GM21528 (cell line): ENCODE measurements at regions not wholly inside any gene's neighbourhood (a gene's known extent, or its start where the extent isn't known, plus 50 kb on each side); places are given as distances from the start of the nearest gene placed in this dataset.
"Not testable (repeated sequence)": the region's sequence is repeated elsewhere in the genome, so short reads cannot be mapped to it uniquely, and the experiment has no call there.

Source experiments
- ATAC-seq: cut with Tn5 transposase; IDR thresholded peaks from one replicate; pipeline ENCODE4 v1.9.1; 2021; ENCODE audit warnings: mild to moderate bottlenecking, moderate library complexity; ENCODE audit not compliant: unreplicated experiment, low FRiP score

GRCh38 chr18:38250971-38251370 is 685.4 kb upstream of the CELF4 start:
- ATAC-seq = no peak

- no peak for ATAC-seq
Measured at GRCh38 chr18:38244480-38244879, 678.9 kb upstream of the CELF4 start.

DNA sequence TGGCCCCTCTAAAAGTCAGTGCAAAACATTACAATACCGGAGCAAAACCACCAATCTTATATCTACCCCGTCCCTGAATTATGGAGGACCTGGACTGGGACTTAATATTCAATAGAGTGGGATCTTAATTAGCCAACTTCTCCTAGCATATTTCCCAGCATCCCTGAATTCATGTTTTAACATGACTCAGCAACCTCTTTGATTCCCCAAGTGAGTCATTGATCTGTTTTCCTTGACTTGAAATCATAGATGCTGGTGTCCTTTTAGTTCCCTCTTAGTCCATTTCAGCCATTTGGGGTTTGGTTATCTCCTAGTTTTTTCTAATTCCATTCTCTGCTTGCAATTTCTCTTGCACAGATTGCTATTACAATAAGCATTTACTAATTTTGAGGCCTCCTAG is 677.7 kb upstream of the CELF4 start:
- ATAC-seq = no peak

- ATAC-seq = no peak
Measured at GRCh38 chr18:38241736-38242135, 676.1 kb upstream of the CELF4 start.

DNA sequence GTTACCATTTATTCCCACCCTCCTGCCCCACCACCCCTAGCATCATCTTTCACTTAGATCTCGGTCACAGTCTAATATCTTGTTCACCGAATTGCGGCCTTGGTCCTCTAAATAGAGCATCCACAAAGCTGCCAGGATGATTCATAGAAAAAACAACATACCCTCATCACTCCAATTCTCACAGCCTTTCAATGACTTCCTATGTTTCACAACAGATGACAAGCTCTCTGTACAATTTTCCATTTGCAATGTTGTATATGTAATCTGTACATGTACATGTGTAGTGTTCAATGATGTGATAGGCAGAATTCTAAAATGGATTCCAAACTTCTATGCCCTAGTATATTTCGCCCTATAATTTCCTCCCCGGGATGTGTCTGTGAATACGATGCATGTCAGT is 675.6 kb upstream of the CELF4 start:
- no peak for ATAC-seq

- ATAC-seq = no peak
Measured at GRCh38 chr18:38239606-38240005, 674.0 kb upstream of the CELF4 start.

DNA sequence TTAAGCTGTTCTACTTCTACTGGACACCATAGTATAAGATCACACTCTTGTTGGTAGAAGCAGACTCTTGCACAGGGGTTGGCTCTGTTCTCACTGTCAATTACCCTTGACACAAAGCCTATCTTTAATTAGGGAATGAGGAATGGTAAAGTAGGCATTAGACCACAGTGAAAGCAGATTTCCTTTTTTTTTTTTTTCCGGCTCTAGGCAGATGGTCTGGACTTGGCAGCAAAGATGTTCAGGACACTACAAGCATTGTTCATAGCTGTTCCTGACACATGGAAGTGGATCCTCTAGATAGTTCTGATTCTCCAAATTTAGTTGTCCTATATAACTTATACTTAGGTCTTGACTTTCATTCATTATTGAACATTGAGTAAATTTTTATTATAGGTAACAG is 672.2 kb upstream of the CELF4 start:
- no peak for ATAC-seq

DNA sequence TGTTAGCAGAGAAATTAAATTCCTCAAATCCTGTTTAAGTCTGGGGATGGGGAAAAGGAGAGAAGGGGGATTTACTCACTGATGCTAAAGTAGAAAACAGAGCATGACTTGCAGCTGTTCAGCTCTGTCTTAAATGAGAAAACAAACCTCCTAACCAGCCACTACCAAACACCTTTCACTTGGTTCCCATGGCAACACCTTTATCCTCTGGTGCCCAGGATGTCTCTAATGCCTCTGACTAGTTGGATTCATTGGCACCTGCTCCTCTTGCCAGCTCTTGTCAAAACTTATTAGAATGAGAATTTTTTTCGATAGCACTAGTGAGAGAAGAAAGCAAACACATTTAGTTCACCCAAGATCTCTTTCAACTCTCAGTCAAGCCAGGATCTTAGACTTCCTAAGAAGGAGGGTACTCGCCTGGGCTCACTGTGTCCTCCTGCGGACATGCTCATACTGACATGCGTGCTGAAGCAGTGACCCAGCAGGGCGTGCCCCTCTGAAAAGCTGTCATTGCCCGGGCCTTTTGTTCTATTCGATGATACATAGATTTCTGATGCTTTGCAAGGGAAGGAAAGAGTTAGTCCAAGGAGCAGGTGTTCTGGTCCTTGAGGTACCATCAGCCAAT is 656.0 kb upstream of the CELF4 start:
- no peak for ATAC-seq

GRCh38 chr18:38198956-38199355 is 633.4 kb upstream of the CELF4 start:
- ATAC-seq = no peak

DNA sequence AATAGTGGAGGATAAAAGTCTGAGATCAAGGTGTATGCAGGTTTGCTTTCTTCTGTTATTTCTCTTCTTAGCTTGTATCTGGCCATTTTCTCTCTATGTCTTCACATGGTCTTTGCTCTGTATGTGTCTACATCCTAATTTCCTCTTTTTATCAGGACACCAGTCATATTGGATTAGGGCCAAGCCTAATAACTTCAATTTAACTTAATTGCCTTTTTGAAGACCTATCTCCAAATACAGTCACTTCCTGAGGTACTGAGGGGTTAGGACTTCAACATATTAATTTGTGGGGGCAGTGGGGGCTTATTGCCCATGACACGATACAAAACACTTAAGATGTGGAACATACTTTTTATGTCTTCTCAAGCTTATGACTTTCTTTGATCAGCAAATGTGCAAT is 632.9 kb upstream of the CELF4 start:
- ATAC-seq = no peak

GRCh38 chr18:38186491-38186890 is 620.9 kb upstream of the CELF4 start:
- ATAC-seq = no peak

- no peak for ATAC-seq
Measured at GRCh38 chr18:38174594-38174993, 609.0 kb upstream of the CELF4 start.

DNA sequence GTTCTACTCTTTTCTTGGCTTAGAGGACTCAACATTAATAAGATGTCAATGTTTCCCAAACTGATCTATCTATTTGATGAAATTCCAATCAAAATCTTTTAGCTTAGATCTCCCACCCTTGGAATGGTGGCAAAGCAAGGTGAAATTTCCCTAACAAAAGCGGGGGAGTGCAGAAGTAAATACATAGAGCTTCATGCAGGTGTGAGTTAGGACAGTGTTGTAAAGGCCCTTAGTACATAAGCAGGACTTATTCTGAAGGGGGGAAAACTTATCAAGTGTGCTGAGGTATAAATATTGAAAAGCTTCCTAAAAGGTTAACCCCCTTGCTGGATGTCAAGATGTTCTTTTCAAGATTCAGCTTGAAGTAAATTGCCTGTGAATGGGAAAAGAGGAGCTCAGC is 608.6 kb upstream of the CELF4 start:
- ATAC-seq = no peak

GRCh38 chr18:38170845-38171244 is 605.2 kb upstream of the CELF4 start:
- no peak for ATAC-seq

GRCh38 chr18:38167623-38168022 is 602.0 kb upstream of the CELF4 start:
- ATAC-seq = no peak

- ATAC-seq = not testable (repeated sequence)
Measured at GRCh38 chr18:38153116-38153515, 587.5 kb upstream of the CELF4 start.

DNA sequence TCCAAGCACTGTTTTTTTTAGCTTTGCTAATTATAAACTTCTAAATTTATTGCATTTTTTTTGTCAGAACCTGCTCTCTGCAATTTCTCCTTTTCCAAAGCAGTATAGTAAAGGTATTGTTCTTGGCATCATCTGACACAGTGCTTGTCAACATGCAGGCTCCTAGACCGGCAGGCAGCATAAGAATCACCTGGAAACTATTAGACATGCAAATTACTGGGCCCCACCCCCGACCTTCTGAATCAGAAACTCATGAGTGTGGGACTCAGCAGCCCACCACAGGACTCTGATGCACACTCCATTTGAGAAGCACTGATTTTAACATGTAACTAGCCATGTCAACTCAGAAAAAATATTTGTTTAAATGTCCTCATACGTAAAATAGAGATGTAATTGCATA is 551.1 kb upstream of the CELF4 start:
- no peak for ATAC-seq

DNA sequence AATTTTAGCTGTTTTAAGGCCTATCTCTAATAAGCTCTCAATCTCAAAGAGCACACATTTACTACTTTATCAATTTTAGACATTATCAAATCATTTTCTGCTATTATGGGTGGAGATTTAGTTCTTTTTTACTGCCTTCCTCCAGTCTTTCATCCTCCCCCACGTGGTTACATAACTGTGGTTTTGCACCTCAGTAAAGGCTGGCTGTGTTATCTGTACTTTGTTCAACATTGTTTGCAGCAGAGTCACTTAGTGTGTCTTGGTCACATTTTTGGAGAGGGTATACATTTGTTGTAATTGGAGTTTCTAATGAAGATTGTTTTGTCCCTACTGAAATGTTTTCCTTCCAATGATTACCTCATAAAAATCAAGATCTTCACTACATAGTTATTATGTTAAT is 549.6 kb upstream of the CELF4 start:
- ATAC-seq = no peak

GRCh38 chr18:38087538-38087937 is 521.9 kb upstream of the CELF4 start:
- no peak for ATAC-seq

- no peak for ATAC-seq
Measured at GRCh38 chr18:38081516-38081915, 515.9 kb upstream of the CELF4 start.

GRCh38 chr18:38077229-38077628 is 511.6 kb upstream of the CELF4 start:
- ATAC-seq = no peak

DNA sequence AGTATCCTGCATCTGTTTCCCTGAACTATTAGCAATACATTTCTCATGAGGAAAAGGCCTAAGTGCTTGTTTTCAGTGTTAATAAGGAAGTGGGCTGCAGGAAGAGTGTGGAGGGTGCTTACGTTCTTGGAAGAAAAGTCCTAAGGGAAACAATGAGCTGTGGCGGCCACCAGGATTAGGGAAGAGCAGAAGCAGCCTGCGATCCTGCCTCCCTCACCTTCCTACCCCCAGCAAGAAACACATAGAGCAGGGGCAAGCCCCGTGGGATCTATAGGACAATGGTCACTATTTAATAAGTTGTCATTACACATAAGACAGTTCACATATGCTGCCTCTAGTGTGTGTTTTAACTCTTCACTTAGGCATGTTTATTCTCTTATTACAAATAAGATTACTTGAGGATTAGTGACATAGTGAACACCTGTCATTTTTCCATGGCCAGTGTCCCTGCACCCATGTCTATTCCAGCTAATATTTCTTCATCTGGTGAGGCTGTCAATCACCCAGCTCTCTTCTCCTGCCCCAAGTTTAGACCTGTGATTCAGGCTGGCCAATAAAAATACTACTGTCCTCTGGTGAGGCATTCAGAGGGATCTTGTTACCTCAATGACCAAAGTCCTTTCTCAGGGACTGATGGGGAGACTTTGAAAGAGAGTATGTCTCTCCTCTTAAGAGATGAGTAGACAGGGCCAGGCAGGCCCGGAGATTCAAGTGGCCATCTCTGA is 510.9 kb upstream of the CELF4 start:
- ATAC-seq = no peak
